ENCODE measurements at regions not wholly inside any gene's neighbourhood (a gene's known extent, or its start where the extent isn't known, plus 50 kb on each side); places are given as distances from the start of the nearest gene placed in this dataset.

DNA sequence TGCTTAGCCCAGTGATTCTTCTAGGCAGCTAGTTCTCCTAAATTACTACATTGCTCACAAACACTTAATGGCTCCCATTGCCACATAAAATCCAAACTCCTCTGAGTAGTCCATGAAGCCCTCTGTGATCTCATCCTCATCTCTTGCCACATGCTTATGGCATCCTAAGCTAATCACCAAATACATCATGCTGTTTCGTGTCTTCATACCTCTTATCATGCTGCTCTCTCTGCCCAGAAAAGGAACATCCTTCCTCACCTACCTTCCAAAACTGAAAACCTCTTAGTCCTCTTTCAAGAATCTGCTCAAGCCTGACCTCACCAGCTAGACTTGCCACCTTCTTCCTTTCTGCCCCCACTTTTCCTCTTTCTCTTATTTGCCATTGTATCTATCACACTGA lies 108.5 kb downstream of the DUSP6 start:
- peaks cover 39% of the 10 kb centered on the region for H3K4me1 ChIP-seq (ENCODE audit: control insufficient read depth, insufficient read depth, low read length, poor library complexity, severe bottlenecking)
- 80 to 86% methylated on average over 1 of the region's 1 CpG for WGBS, 2 experiments (ENCODE audit: insufficient coverage in 2 of 2)
- H3K27ac ChIP-seq (ENCODE audit: low read depth, low read length, severe bottlenecking) = no peak overlapping the region
- peaks cover 6% of the 10 kb centered on the region for H3K9me3 ChIP-seq (ENCODE audit: control insufficient read depth, low read length)
- H3K36me3 ChIP-seq (ENCODE audit: control insufficient read depth, insufficient read depth, low read length) = no peaks in the 10 kb centered on the region
- no peak overlapping the region for H3K4me3 ChIP-seq (ENCODE audit: extremely low read depth, insufficient read depth, low read length, poor library complexity, severe bottlenecking)

DNA sequence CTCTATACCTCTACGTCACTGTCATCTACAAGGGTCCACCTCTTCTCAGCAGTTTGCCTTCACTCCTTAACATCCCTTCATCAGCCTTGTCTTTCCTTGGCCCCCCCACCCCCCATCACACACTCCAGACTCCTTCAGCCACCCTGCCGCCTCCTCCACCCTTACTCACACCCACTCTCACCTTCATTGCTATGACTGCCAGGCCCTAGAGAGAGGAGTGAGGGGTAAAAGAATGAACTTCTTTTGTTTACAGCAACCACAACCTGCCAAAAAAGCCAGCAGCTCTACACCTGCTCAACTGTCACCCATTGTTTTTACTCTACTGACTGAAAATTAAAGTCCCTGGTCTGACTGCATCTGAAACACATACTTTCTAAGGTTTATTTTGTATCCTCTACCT lies 112.8 kb downstream of the DUSP6 start:
- 89 to 100% methylated on average over 1 of the region's 2 CpGs for WGBS, 2 experiments (ENCODE audit: insufficient coverage in 2 of 2)
- Histone ChIP-seq H3K4me3 (ENCODE audit: extremely low read depth, insufficient read depth, low read length, poor library complexity, severe bottlenecking) (no peak overlapping the region), H3K36me3 (ENCODE audit: control insufficient read depth, insufficient read depth, low read length) (no peaks in the 10 kb centered on the region), H3K27ac (ENCODE audit: low read depth, low read length, severe bottlenecking) (no peak overlapping the region), H3K9me3 (ENCODE audit: control insufficient read depth, low read length) (peaks cover 6% of the 10 kb centered on the region), H3K4me1 (ENCODE audit: control insufficient read depth, insufficient read depth, low read length, poor library complexity, severe bottlenecking) (peaks cover 25% of the 10 kb centered on the region)

DNA sequence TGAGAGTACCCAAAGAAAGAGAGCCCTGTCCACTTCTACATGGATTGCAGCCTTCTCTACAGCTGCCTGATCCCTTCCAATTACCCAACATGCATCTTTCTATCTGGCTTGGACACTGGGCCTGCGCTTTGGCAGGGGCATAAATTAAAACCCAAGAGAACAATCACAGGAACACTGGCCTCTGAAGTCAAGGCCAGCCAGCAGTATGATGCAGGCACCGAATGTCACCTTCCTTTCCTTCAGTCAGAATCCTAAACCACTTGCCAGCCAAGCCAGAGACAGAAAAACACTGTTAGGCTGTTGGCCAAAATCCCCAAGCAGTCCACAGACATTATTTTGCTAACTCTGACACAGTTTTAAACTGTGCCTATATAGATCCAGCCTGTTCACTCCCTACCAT lies 113.7 kb downstream of the DUSP6 start:
- no peak overlapping the region for H3K27ac ChIP-seq (ENCODE audit: low read depth, low read length, severe bottlenecking)
- H3K4me3 ChIP-seq (ENCODE audit: extremely low read depth, insufficient read depth, low read length, poor library complexity, severe bottlenecking) = no peak overlapping the region
- peaks cover 6% of the 10 kb centered on the region for H3K9me3 ChIP-seq (ENCODE audit: control insufficient read depth, low read length)
- H3K36me3 ChIP-seq (ENCODE audit: control insufficient read depth, insufficient read depth, low read length) = no peaks in the 10 kb centered on the region
- peaks cover 17% of the 10 kb centered on the region for H3K4me1 ChIP-seq (ENCODE audit: control insufficient read depth, insufficient read depth, low read length, poor library complexity, severe bottlenecking)
- 84 to 92% methylated on average over 2 of the region's 2 CpGs for WGBS, 2 experiments (ENCODE audit: insufficient coverage in 2 of 2)

DNA sequence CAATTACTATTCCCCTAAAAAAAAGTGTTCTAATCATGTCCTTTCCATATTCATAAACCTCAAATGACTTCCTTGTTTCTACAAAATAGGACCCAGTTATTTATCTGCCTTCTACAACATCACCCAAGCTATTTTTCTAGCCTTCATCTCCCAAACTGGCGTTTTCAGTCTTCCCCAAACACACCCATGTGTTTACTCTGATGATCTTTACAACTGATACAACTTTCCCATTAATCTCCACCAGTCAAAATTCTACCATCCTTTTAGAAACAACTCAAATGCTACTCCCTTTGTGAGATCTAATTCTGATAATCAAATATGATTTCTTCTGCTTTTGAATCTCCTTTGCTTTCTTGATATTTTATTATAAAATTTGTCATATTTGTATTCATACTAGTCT lies 114.5 kb downstream of the DUSP6 start:
- Histone ChIP-seq H3K9me3 (ENCODE audit: control insufficient read depth, low read length) (peaks cover 6% of the 10 kb centered on the region), H3K4me3 (ENCODE audit: extremely low read depth, insufficient read depth, low read length, poor library complexity, severe bottlenecking) (no peak overlapping the region), H3K36me3 (ENCODE audit: control insufficient read depth, insufficient read depth, low read length) (no peaks in the 10 kb centered on the region), H3K27ac (ENCODE audit: low read depth, low read length, severe bottlenecking) (no peak overlapping the region), H3K4me1 (ENCODE audit: control insufficient read depth, insufficient read depth, low read length, poor library complexity, severe bottlenecking) (peaks cover 14% of the 10 kb centered on the region)
- 83 to 93% methylated on average over 1 of the region's 1 CpG for WGBS, 2 experiments (ENCODE audit: insufficient coverage in 2 of 2)

DNA sequence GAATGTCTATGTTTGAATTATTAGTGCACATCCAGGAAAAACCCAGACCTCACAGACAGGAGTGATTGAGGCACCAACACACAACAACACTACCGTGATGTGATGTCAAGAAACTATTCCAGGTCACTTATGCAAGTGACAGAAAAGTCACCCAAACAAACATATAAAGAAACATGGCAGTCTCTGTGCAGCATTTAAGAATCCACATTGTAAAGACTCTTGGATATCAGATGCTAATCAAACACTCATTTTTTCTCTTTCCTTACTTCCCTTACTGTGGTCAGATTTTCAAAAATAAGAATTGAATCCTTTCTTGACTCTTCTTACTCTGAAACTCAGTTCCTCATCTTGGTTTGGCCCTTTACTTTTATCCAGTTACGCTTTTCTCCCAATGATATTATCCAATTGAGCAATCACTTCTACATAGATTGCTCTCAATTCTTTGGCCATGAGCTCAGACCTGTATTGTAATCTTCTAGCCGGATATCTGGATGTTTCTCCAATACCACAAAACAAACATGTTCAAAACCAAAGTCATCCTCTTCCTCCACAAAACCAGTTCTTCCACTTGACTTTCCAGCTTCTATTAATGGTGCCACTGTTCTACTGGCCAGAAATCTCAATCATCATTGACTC lies 115.4 kb downstream of the DUSP6 start:
- Histone ChIP-seq H3K4me3 (ENCODE audit: extremely low read depth, insufficient read depth, low read length, poor library complexity, severe bottlenecking) (no peak overlapping the region), H3K4me1 (ENCODE audit: control insufficient read depth, insufficient read depth, low read length, poor library complexity, severe bottlenecking) (peaks cover 14% of the 10 kb centered on the region), H3K36me3 (ENCODE audit: control insufficient read depth, insufficient read depth, low read length) (no peaks in the 10 kb centered on the region), H3K27ac (ENCODE audit: low read depth, low read length, severe bottlenecking) (no peak overlapping the region), H3K9me3 (ENCODE audit: control insufficient read depth, low read length) (peaks cover 6% of the 10 kb centered on the region)
- WGBS, 2 experiments (ENCODE audit: insufficient coverage in 2 of 2) = 94 to 97% methylated on average over 2 to 3 of the region's 3 CpGs

DNA sequence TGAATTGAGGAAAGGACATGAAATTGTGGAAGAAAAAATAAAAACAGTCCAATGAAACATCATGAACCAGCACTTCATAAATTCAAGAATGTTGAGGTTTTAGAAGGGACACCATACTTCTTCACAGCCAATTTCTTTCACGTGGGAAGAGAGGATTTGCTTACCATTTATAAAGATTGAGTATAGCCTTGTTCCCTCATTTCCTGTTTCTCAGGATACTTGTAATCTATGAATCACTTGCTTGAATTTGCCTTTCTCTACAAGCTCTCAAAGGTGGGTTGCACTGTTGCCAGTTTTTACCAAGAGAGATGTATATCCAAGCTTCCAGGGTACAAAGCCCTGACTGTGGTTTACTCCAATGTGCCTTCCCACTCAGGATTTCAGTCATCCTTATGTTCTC lies 116.1 kb downstream of the DUSP6 start:
- H3K9me3 ChIP-seq (ENCODE audit: control insufficient read depth, low read length) = peaks cover 4% of the 10 kb centered on the region
- no peak overlapping the region for H3K27ac ChIP-seq (ENCODE audit: low read depth, low read length, severe bottlenecking)
- H3K4me3 ChIP-seq (ENCODE audit: extremely low read depth, insufficient read depth, low read length, poor library complexity, severe bottlenecking) = no peak overlapping the region
- WGBS, 2 experiments (ENCODE audit: insufficient coverage in 2 of 2) = no CpG with 5 or more reads among the region's 1 CpG
- no peaks in the 10 kb centered on the region for H3K36me3 ChIP-seq (ENCODE audit: control insufficient read depth, insufficient read depth, low read length)
- peaks cover 14% of the 10 kb centered on the region for H3K4me1 ChIP-seq (ENCODE audit: control insufficient read depth, insufficient read depth, low read length, poor library complexity, severe bottlenecking)

DNA sequence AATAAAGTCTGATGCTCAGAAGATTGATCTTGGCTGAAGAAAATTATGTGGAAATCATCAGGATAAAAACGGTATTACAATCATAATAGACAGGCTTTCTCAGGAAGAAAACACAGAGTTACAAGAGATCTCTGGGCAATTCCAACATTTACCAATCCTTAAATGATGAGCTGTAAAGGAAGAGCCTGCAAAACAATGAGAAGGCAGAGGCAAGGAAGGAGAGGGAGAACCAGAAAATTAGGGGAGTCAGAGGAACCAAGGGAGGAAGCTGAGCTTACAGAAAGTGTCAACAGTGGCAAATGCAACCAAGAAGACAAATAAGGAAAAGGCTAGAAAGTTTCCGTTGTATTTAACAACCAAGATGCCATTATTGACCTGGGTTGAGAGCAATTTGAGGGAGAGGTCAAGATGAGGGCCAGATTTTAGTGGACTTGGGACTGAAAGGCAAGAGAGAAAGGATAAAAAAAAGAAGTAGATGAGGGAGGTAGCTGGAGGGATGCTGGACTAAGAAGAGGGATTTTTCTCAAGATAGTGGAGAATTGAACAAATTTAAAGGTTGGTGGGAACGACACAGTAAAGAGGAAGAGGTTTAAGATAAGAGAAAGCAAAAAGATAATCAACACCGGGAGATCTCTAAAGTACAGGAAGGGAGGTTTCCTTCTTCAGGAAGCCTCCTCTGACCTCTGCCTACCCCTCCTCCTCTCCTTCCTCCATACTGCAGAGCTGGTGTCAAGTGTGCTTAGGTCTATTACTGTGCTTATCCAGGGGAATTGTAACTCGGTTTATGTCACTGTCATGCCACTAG lies 116.9 kb downstream of the DUSP6 start:
- Histone ChIP-seq H3K36me3 (ENCODE audit: control insufficient read depth, insufficient read depth, low read length) (no peaks in the 10 kb centered on the region), H3K9me3 (ENCODE audit: control insufficient read depth, low read length) (no peaks in the 10 kb centered on the region), H3K4me3 (ENCODE audit: extremely low read depth, insufficient read depth, low read length, poor library complexity, severe bottlenecking) (no peak overlapping the region), H3K27ac (ENCODE audit: low read depth, low read length, severe bottlenecking) (peak overlapping the region; percentile 74), H3K4me1 (ENCODE audit: control insufficient read depth, insufficient read depth, low read length, poor library complexity, severe bottlenecking) (peaks cover 14% of the 10 kb centered on the region)
- 56 to 87% methylated on average over 2 of the region's 5 CpGs for WGBS, 2 experiments (ENCODE audit: insufficient coverage in 2 of 2)

DNA sequence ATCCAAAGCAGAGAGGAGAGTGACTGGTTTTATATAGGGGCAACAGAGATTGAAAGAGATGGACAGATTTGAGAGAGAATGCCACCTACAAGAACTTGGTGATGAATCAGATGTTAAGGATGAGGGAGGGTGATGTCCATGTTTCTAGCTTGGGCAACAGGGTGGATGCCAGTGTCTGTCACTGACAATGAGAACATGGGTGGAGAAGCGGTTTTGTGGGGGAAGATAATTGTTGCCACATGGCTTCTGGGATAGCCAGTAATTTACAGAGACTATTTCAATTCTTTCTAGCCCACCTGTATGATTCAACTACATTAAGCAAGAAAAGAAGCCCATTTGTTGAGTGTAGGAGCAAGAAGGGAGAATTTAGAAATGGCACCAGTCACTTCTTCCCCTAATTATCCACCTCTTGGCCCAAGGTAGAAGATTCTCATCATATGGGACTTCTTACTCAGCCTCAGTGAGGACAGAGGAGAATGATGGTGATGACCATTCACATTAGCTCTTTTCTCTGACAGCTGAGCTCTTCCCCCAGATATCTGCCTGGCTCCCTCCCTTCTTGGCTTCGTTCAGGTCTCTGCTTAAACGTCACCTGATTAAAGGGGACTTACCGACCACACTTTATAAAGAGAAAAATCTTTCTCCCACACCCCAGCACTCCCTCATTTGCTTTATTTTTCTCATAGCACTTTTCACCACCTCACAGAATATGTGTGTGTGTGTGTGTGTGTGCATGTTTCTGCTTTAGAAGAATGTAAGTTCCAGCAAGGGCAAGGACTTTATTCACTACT lies 117.8 kb downstream of the DUSP6 start:
- H3K9me3 ChIP-seq (ENCODE audit: control insufficient read depth, low read length) = no peaks in the 10 kb centered on the region
- H3K4me3 ChIP-seq (ENCODE audit: extremely low read depth, insufficient read depth, low read length, poor library complexity, severe bottlenecking) = no peak overlapping the region
- 86 to 100% methylated on average over 3 of the region's 4 CpGs for WGBS, 2 experiments (ENCODE audit: insufficient coverage in 2 of 2)
- H3K36me3 ChIP-seq (ENCODE audit: control insufficient read depth, insufficient read depth, low read length) = no peaks in the 10 kb centered on the region
- peaks cover 14% of the 10 kb centered on the region for H3K4me1 ChIP-seq (ENCODE audit: control insufficient read depth, insufficient read depth, low read length, poor library complexity, severe bottlenecking)
- peak overlapping the region; percentile 74 for H3K27ac ChIP-seq (ENCODE audit: low read depth, low read length, severe bottlenecking)

DNA sequence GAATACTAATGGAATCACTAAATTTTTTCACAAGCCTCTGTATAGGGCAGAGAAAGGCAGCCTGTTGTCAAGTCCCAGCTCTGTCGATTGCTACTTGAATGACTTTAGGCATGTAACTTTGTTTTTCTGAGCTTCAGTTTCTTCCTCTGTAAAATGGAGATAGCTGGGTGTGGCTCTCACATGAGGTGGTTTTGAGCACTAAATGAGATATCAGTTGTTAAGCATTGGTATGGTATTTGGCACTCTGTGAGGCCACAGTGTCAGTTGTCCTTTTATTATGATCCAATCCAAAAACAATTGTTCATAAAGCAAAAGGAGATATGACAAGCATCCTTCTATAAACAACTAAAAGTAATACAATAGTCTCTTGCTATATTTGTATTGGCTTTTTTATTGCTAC lies 120.6 kb downstream of the DUSP6 start:
- Histone ChIP-seq H3K27ac (ENCODE audit: low read depth, low read length, severe bottlenecking) (no peak overlapping the region), H3K4me1 (ENCODE audit: control insufficient read depth, insufficient read depth, low read length, poor library complexity, severe bottlenecking) (peaks cover 14% of the 10 kb centered on the region), H3K36me3 (ENCODE audit: control insufficient read depth, insufficient read depth, low read length) (no peaks in the 10 kb centered on the region), H3K4me3 (ENCODE audit: extremely low read depth, insufficient read depth, low read length, poor library complexity, severe bottlenecking) (no peak overlapping the region), H3K9me3 (ENCODE audit: control insufficient read depth, low read length) (no peaks in the 10 kb centered on the region)
- WGBS, 2 experiments (ENCODE audit: insufficient coverage in 2 of 2) = 100% methylated on average over 1 of the region's 1 CpG

DNA sequence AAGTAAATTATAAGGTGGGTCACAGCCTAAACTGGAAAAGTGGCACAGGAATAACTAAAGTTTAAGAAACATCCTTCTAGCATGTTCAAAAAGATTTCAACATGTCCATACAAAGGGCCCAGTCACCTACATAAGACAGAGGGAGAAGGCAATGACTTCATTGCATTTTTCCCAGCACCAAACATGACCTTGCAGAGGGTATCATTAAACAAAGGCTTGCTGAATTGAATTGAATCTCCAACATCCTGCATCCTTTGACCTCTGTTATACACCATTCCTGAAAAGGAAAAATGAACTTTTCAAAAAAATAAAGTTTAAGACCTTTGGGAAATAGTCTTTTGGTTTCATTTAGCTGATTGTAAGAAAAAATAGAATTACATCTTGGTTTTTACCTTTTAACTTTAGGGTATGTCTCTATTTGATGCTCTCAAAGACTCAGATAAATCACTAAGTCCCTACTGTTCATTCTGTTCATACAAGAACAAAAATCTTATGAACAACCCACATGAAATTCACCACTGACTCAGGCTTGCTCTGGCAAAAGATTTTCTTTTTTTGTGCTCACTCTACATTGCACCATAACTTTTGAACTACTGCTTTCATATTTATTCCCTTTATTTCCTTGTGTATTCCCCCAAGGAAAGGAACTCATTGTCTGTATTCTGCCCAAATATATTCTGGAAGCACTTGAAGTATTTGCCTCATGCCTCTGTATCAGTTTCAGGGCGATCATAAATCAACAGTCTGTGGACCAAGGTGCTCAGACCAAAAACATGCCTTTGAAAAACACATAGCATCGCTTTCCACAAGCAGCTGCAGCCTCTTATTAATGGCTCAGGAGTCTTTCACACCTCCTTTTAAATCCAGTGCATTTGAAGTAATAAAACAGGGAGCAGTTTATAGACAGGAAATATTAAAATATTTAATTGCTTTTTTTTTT lies 121.7 kb downstream of the DUSP6 start:
- Histone ChIP-seq H3K4me3 (ENCODE audit: extremely low read depth, insufficient read depth, low read length, poor library complexity, severe bottlenecking) (no peak overlapping the region), H3K27ac (ENCODE audit: low read depth, low read length, severe bottlenecking) (no peak overlapping the region)
- WGBS, 2 experiments (ENCODE audit: insufficient coverage in 2 of 2) = 92 to 100% methylated on average over 1 to 2 of the region's 2 CpGs

More for the DNA sequence above, 121.7 kb downstream of the DUSP6 start:
- peaks cover 9% of the 10 kb centered on the region for H3K4me1 ChIP-seq (ENCODE audit: control insufficient read depth, insufficient read depth, low read length, poor library complexity, severe bottlenecking)
- H3K9me3 ChIP-seq (ENCODE audit: control insufficient read depth, low read length) = no peaks in the 10 kb centered on the region
- no peaks in the 10 kb centered on the region for H3K36me3 ChIP-seq (ENCODE audit: control insufficient read depth, insufficient read depth, low read length)

Measured in mesodermal cell (in vitro differentiated cells).